CD8-positive, alpha-beta memory T cell (primary cell): ENCODE measurements at regions not wholly inside any gene's neighbourhood (a gene's known extent, or its start where the extent isn't known, plus 50 kb on each side); places are given as distances from the start of the nearest gene placed in this dataset.

Experiments used
- CTCF ChIA-PET: fragments of 350-600 bp; sonication (Branson Sonifier 250); formaldehyde crosslinking; loops from one replicate; lab custom pipeline; 2021; ENCODE audit warnings: antibody characterized with exemption; lab: Charles Lee
- POLR2A ChIA-PET: fragments of 350-600 bp; sonication (Branson Sonifier 250); formaldehyde crosslinking; loops from one replicate; lab custom pipeline; 2021; ENCODE audit warnings: antibody characterized with exemption; lab: Charles Lee
- DNase-seq, 5 donors: peaks; one replicate each; pipeline versions ENCODE4 v3.0.0 to v3.0.0-alpha.2; 2020 to 2022; ENCODE audit warnings: mixed read lengths in 1 of 5
- H3K27ac ChIP-seq: one replicate; pipeline ENCODE4 v1.7.0; 2013; ENCODE audit warnings: low read depth, mild to moderate bottlenecking, low read length, moderate library complexity
- H3K27me3 ChIP-seq: 2 replicates; pipeline ENCODE4 v1.7.0; 2013; ENCODE audit warnings: low read length, mild to moderate bottlenecking; ENCODE audit not compliant: insufficient read depth, poor library complexity, severe bottlenecking
- H3K36me3 ChIP-seq: 2 replicates; pipeline ENCODE4 v1.7.0; 2013; ENCODE audit warnings: mild to moderate bottlenecking, low read length, moderate library complexity; ENCODE audit not compliant: insufficient read depth
- H3K4me1 ChIP-seq: 2 replicates; pipeline ENCODE4 v1.7.0; 2013; ENCODE audit warnings: mild to moderate bottlenecking, low read length, moderate library complexity; ENCODE audit not compliant: insufficient read depth
- H3K4me3 ChIP-seq: 2 replicates; pipeline ENCODE4 v1.7.0; 2013; ENCODE audit warnings: mild to moderate bottlenecking, low read length
- H3K9me3 ChIP-seq: 2 replicates; pipeline ENCODE4 v1.7.0; 2013; ENCODE audit warnings: mild to moderate bottlenecking, low read length
- H3K27ac Mint-ChIP-seq, 8 donors: one replicate each; pipeline ENCODE4 v1.8.0; 2020 to 2021; ENCODE audit warnings: mixed read lengths in 8 of 8, mild to moderate bottlenecking in 6 of 8, inconsistent platforms in 3 of 8, moderate library complexity in 3 of 8
- H3K27me3 Mint-ChIP-seq, 2 donors: one replicate each; pipeline ENCODE4 v1.8.0; 2020 to 2021; ENCODE audit warnings: mixed read lengths in 2 of 2, mild to moderate bottlenecking in 1 of 2, moderate library complexity in 1 of 2
- H3K36me3 Mint-ChIP-seq, 3 donors: one replicate each; pipeline ENCODE4 v1.8.0; 2020 to 2021; ENCODE audit warnings: mixed read lengths in 3 of 3, inconsistent platforms in 1 of 3, mild to moderate bottlenecking in 1 of 3
- H3K4me1 Mint-ChIP-seq, 3 donors: one replicate each; pipeline ENCODE4 v1.8.0; 2020 to 2021; ENCODE audit warnings: mixed read lengths in 3 of 3, inconsistent platforms in 1 of 3, mild to moderate bottlenecking in 1 of 3
- H3K4me3 Mint-ChIP-seq, 7 donors: one replicate each; pipeline ENCODE4 v1.8.0; 2020 to 2021; ENCODE audit warnings: mixed read lengths in 7 of 7, mild to moderate bottlenecking in 6 of 7, moderate library complexity in 4 of 7, inconsistent platforms in 2 of 7
- H3K9me3 Mint-ChIP-seq, 5 donors: one replicate each; pipeline ENCODE4 v1.8.0; 2020 to 2022; ENCODE audit warnings: mixed read lengths in 5 of 5, mild to moderate bottlenecking in 3 of 5, moderate library complexity in 2 of 5, inconsistent platforms in 1 of 5

GRCh38 chr10:3401491-3401938 is 228.9 kb upstream of the PITRM1 start:
- H3K4me3 Mint-ChIP-seq = no peak overlapping the region

DNA sequence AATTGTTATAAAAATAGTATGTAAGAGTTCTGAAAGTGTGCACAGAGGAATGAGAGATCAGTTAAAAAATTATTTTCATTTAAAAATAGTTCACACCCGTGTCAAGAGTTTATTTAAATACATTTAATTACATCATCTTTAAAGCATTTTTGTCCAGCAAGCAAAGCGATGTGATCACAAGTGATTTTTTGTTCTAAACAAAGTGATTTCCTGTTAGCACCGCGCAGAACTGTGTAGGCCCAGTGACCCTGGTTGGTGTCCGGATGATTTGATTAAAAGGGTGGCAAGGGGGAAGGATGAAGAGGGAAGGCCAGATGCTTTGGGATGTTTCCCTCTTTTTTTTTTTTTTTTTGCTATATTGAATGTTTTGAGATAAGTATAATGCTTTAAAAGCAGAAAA is 227.8 kb upstream of the PITRM1 start:
- Histone ChIP-seq H3K36me3 (no peaks in the 10 kb centered on the region), H3K4me3 (no peak overlapping the region), H3K4me1 (no peaks in the 10 kb centered on the region), H3K27me3 (no peaks in the 10 kb centered on the region), H3K27ac (no peak overlapping the region), H3K9me3 (no peaks in the 10 kb centered on the region)
- Mint-ChIP-seq H3K36me3 (no peaks in the 10 kb centered on the region), H3K4me1 (no peaks in the 10 kb centered on the region), H3K4me3 (no peak overlapping the region), H3K27me3 (peaks cover 2 to 7% of the 10 kb centered on the region in 2 donors), H3K27ac (no peak overlapping the region), H3K9me3 (no peaks in the 10 kb centered on the region)
- POLR2A ChIA-PET = no interaction called here
- no peak for DNase-seq
- CTCF ChIA-PET = no interaction called here

More at GRCh38 chr10:3401491-3401938, 228.9 kb upstream of the PITRM1 start:
- no peaks in the 10 kb centered on the region for H3K36me3 Mint-ChIP-seq
- no peak for DNase-seq
- no peaks in the 10 kb centered on the region for H3K4me1 Mint-ChIP-seq
- no peaks in the 10 kb centered on the region for H3K9me3 Mint-ChIP-seq
- Histone ChIP-seq H3K4me3 (no peak overlapping the region), H3K4me1 (no peaks in the 10 kb centered on the region), H3K9me3 (no peaks in the 10 kb centered on the region), H3K27me3 (no peaks in the 10 kb centered on the region), H3K36me3 (no peaks in the 10 kb centered on the region), H3K27ac (no peak overlapping the region)
- H3K27ac Mint-ChIP-seq = peak overlapping the region in 2 of 8 donors; percentile 5 to 43
- ChIA-PET POLR2A (no interaction called here), CTCF (interaction anchor here (1.2 to 1.4 kb wide), 2 partner anchors 16 to 68 kb away, joined by 3 read pairs; no protein-coding TSS in a partner anchor)
- H3K27me3 Mint-ChIP-seq = peaks cover 0 to 7% of the 10 kb centered on the region in 2 donors

GRCh38 chr10:3399756-3400155 is 227.2 kb upstream of the PITRM1 start:
- Mint-ChIP-seq H3K4me1 (no peaks in the 10 kb centered on the region), H3K27me3 (peaks cover 2 to 7% of the 10 kb centered on the region in 2 donors)
- CTCF ChIA-PET = no interaction called here

DNA sequence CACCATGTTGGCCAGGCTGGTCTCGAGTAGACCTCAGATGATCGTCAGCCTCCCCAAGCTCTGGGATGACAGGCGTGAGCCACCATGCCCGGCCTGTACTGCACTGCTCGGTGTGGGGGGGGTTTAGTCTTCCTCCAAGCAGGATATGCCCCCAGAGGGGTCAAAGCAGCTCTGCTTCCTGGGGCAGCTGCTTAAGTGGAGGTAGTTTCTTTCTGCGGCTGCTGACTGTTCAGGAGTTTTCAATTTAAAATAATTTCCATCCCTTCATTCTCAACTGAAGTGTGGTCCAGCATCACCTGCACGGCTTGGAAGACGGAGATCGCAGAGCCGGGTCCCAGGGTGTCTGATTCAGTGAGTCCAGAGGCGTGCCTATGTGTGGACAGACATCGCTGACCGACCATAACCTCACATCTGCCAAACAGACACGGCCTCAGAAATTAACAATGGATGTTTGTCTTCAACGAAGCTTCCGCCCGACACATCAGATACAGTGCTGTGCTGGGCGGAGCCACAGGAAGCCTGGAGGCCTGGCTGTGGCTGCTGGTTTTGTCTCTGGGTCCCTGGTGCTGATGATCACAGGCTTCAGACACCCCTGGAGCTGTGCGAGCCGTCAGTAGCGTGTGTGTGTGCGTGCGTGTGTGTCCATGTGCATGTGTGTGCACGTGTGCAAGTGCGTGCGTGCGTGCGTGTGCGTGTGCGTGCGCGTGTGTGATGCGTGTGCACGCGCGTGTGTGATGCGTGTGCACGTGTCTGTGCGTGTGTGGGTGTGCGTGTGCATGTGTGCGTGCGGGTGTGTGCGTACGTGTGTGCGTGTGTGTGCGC is 226.5 kb upstream of the PITRM1 start:
- Histone ChIP-seq H3K4me3 (no peak overlapping the region), H3K9me3 (no peaks in the 10 kb centered on the region), H3K36me3 (no peaks in the 10 kb centered on the region), H3K27me3 (no peaks in the 10 kb centered on the region), H3K27ac (no peak overlapping the region), H3K4me1 (no peaks in the 10 kb centered on the region)
- CTCF ChIA-PET = no interaction called here
- peaks cover 0 to 6% (median 3%) of the 10 kb centered on the region in 5 donors for H3K9me3 Mint-ChIP-seq
- H3K4me1 Mint-ChIP-seq = no peaks in the 10 kb centered on the region
- DNase-seq = no peak
- H3K36me3 Mint-ChIP-seq = peaks cover 0 to 3% (median 0%) of the 10 kb centered on the region in 3 donors
- peak overlapping the region in 1 of 8 donors; percentile 39 for H3K27ac Mint-ChIP-seq
- H3K27me3 Mint-ChIP-seq = peaks cover 2 to 7% of the 10 kb centered on the region in 2 donors
- H3K4me3 Mint-ChIP-seq = no peak overlapping the region
- POLR2A ChIA-PET = no interaction called here

More at GRCh38 chr10:3399756-3400155, 227.2 kb upstream of the PITRM1 start:
- Histone ChIP-seq H3K4me3 (no peak overlapping the region), H3K27ac (no peak overlapping the region), H3K9me3 (no peaks in the 10 kb centered on the region), H3K36me3 (no peaks in the 10 kb centered on the region), H3K27me3 (no peaks in the 10 kb centered on the region), H3K4me1 (no peaks in the 10 kb centered on the region)
- H3K4me3 Mint-ChIP-seq = no peak overlapping the region
- no peak overlapping the region for H3K27ac Mint-ChIP-seq
- peaks cover 0 to under 1% (median 0%) of the 10 kb centered on the region in 5 donors for H3K9me3 Mint-ChIP-seq
- H3K36me3 Mint-ChIP-seq = no peaks in the 10 kb centered on the region
- no peak for DNase-seq
- POLR2A ChIA-PET = no interaction called here

DNA sequence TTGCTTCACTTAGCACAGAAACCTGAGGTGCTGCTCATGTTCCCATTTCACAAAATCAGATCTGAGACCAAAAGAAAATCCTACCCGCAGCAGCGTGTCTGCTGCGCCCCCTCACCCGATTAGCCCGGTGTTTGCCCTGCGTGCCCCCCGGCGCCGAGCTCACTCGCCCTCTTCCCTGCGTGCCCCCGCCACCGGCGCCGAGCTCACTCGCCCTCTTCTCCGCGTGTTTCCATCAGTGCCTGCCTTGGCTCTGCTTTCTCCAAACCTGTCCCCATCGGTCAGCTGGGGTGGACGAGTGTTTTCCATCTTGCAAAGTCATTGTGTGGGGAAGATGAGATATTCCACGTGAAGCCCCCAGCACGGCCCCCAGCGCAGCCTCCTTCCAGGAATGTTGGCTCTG is 225.3 kb upstream of the PITRM1 start:
- no peaks in the 10 kb centered on the region for H3K27me3 ChIP-seq
- DNase-seq = no peak
- peaks cover 0 to 6% (median 3%) of the 10 kb centered on the region in 5 donors for H3K9me3 Mint-ChIP-seq
- no peaks in the 10 kb centered on the region for H3K36me3 ChIP-seq
- no peaks in the 10 kb centered on the region for H3K4me1 ChIP-seq
- no peak overlapping the region for H3K4me3 Mint-ChIP-seq
- no peak overlapping the region for H3K27ac ChIP-seq
- H3K4me1 Mint-ChIP-seq = no peaks in the 10 kb centered on the region
- H3K4me3 ChIP-seq = no peak overlapping the region
- POLR2A ChIA-PET = no interaction called here
- H3K9me3 ChIP-seq = no peaks in the 10 kb centered on the region
- peaks cover 0 to 3% (median 0%) of the 10 kb centered on the region in 3 donors for H3K36me3 Mint-ChIP-seq
- CTCF ChIA-PET = no interaction called here
- no peak overlapping the region for H3K27ac Mint-ChIP-seq
- H3K27me3 Mint-ChIP-seq = peaks cover 2 to 4% of the 10 kb centered on the region in 2 donors

DNA sequence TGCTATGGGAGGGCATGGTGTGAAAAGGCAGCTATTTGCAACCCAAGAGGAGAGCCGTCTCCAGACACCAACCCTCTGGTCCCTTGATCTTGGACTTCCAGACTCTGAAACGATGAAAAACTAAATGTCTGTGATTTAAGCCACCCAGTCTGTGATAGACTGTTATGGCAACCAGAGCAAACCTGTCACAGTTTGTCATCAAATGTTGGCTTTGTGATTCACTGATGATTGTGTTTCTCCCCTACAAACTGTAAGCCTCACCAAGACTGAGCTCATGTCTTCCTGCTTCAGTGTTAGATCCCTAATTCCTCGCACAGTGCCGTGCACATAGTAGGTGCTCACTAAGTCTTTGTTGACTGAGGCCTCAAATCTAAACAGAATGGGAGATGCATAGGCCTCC is 224.6 kb upstream of the PITRM1 start:
- Mint-ChIP-seq H3K27me3 (peaks cover 2% of the 10 kb centered on the region in 2 donors), H3K36me3 (peaks cover 0 to 3% (median 0%) of the 10 kb centered on the region in 3 donors), H3K4me1 (no peaks in the 10 kb centered on the region), H3K27ac (no peak overlapping the region), H3K9me3 (peaks cover 0 to 6% (median 3%) of the 10 kb centered on the region in 5 donors), H3K4me3 (no peak overlapping the region)
- Histone ChIP-seq H3K9me3 (no peaks in the 10 kb centered on the region), H3K4me3 (no peak overlapping the region), H3K36me3 (no peaks in the 10 kb centered on the region), H3K4me1 (no peaks in the 10 kb centered on the region), H3K27me3 (no peaks in the 10 kb centered on the region), H3K27ac (no peak overlapping the region)
- CTCF ChIA-PET = no interaction called here
- no peak for DNase-seq
- POLR2A ChIA-PET = no interaction called here

GRCh38 chr10:3396116-3396515 is 223.5 kb upstream of the PITRM1 start:
- Histone ChIP-seq H3K36me3 (no peaks in the 10 kb centered on the region), H3K27me3 (no peaks in the 10 kb centered on the region), H3K4me3 (no peak overlapping the region), H3K27ac (no peak overlapping the region), H3K4me1 (no peaks in the 10 kb centered on the region), H3K9me3 (no peaks in the 10 kb centered on the region)
- ChIA-PET CTCF (no interaction called here), POLR2A (no interaction called here)
- Mint-ChIP-seq H3K9me3 (peaks cover 0 to 6% (median 3%) of the 10 kb centered on the region in 5 donors), H3K36me3 (peaks cover 0 to 3% (median 0%) of the 10 kb centered on the region in 3 donors), H3K27ac (no peak overlapping the region), H3K27me3 (peaks cover 0 to 2% of the 10 kb centered on the region in 2 donors), H3K4me3 (no peak overlapping the region), H3K4me1 (no peaks in the 10 kb centered on the region)
- no peak for DNase-seq

DNA sequence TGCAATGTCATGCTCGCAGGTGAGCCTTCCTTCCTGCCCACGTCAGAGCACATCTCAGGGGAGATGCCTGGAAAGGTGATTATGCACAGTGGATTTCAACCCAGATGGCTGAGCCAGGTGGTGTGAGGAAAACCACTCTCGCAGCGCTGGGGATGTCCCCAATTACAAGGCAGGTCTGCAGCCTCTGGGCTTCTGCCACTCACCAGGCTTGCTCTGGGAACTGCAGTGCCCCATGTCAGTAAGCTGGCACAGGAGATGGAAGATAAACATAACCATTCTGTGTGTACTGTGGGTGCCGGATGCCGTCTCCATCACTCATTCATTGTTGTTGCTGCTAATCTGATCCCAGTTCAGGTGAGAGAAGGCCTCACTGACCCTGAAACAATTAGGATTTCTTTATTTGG is 222.9 kb upstream of the PITRM1 start:
- H3K4me1 Mint-ChIP-seq = no peaks in the 10 kb centered on the region
- peaks cover 2 to 6% of the 10 kb centered on the region in 2 donors for H3K27me3 Mint-ChIP-seq
- ChIA-PET POLR2A (no interaction called here), CTCF (no interaction called here)
- no peak for DNase-seq
- Histone ChIP-seq H3K27me3 (no peaks in the 10 kb centered on the region), H3K36me3 (no peaks in the 10 kb centered on the region), H3K4me3 (no peak overlapping the region), H3K27ac (no peak overlapping the region), H3K9me3 (no peaks in the 10 kb centered on the region), H3K4me1 (no peaks in the 10 kb centered on the region)
- H3K27ac Mint-ChIP-seq = peak overlapping the region in 1 of 8 donors; percentile 55
- peaks cover 0 to 6% (median 3%) of the 10 kb centered on the region in 5 donors for H3K9me3 Mint-ChIP-seq
- peaks cover 0 to 3% (median 0%) of the 10 kb centered on the region in 3 donors for H3K36me3 Mint-ChIP-seq
- no peak overlapping the region for H3K4me3 Mint-ChIP-seq
